H1 (cell line): ENCODE measurements at regions not wholly inside any gene's neighbourhood (a gene's known extent, or its start where the extent isn't known, plus 50 kb on each side); places are given as distances from the start of the nearest gene placed in this dataset.

Source experiments
- ASH2L ChIP-seq: fragments of 200-600, 300-600 bp; sonication (generic); IDR thresholded peaks from one replicate; pipeline ENCODE4 v1.7.1; 2017; ENCODE audit warnings: low read length
- ATF3 ChIP-seq: IDR thresholded peaks from 2 replicates; pipeline ENCODE4 v1.6.1; 2011; ENCODE audit warnings: low read depth, mild to moderate bottlenecking, low read length; ENCODE audit not compliant: insufficient read depth
- CTBP2 ChIP-seq: IDR thresholded peaks from 2 replicates; pipeline ENCODE4 v1.7.0; 2011; ENCODE audit warnings: borderline replicate concordance, mild to moderate bottlenecking, moderate library complexity, mixed read lengths, low read length; ENCODE audit not compliant: insufficient read depth, insufficient read length
- CTCF ChIP-seq, 3 experiments: IDR thresholded peaks; 1 replicate in 2 of 3; 2 replicates in 1 of 3; pipeline versions ENCODE4 v1.5.1 to v1.6.1; 2011; ENCODE audit warnings: low read length in 3 of 3, mild to moderate bottlenecking in 3 of 3, inconsistent platforms in 2 of 3, low read depth in 1 of 3, moderate library complexity in 1 of 3; ENCODE audit not compliant: insufficient read depth in 1 of 3; ENCODE audit errors: control extremely low read depth in 1 of 3
- E2F6 ChIP-seq: IDR thresholded peaks from 2 replicates; pipeline ENCODE4 v1.6.1; 2012; ENCODE audit warnings: inconsistent platforms
- EP300 ChIP-seq, 2 experiments: IDR thresholded peaks; 1 replicate in 1 of 2; 2 replicates in 1 of 2; pipeline ENCODE4 v1.6.1; 2011 to 2012; ENCODE audit warnings: low read depth in 2 of 2, low read length in 2 of 2, mild to moderate bottlenecking in 2 of 2, borderline replicate concordance in 1 of 2, inconsistent platforms in 1 of 2, moderate library complexity in 1 of 2
- EZH2 ChIP-seq: fragments of 200-600 bp; sonication (generic); IDR thresholded peaks from 2 replicates; pipeline ENCODE4 v1.7.1; 2012; ENCODE audit warnings: low read depth, mild to moderate bottlenecking, moderate library complexity, low read length, inconsistent platforms; ENCODE audit not compliant: severe bottlenecking
- NRF1 ChIP-seq: IDR thresholded peaks from 2 replicates; pipeline ENCODE4 v1.6.1; 2011; ENCODE audit warnings: mild to moderate bottlenecking, low read depth, low read length, improper control_type of control experiment
- POLR2A ChIP-seq, 2 experiments: IDR thresholded peaks; 1 replicate in 1 of 2; 2 replicates in 1 of 2; pipeline ENCODE4 v1.6.1; 2011; ENCODE audit warnings: low read depth in 2 of 2, low read length in 2 of 2, mild to moderate bottlenecking in 2 of 2; ENCODE audit errors: control extremely low read depth in 1 of 2
- POLR2AphosphoS5 ChIP-seq: IDR thresholded peaks from 2 replicates; pipeline ENCODE4 v1.6.1; 2011; ENCODE audit warnings: low read depth, low read length
- SAP30 ChIP-seq: fragments of 300-600 bp; sonication (generic); IDR thresholded peaks from 2 replicates; pipeline ENCODE4 v1.7.1; 2012; ENCODE audit warnings: low read length, moderate library complexity, mild to moderate bottlenecking, inconsistent platforms; ENCODE audit not compliant: insufficient read depth, insufficient replicate concordance
- SIN3A ChIP-seq, 2 experiments: IDR thresholded peaks in 1 of 2; conservative IDR thresholded peaks in 1 of 2; 2 replicates each; pipeline ENCODE4 v1.6.1; 2011 to 2012; ENCODE audit warnings: low read length in 2 of 2, improper control_type of control experiment in 1 of 2, low read depth in 1 of 2, mild to moderate bottlenecking in 1 of 2
- SIRT6 ChIP-seq: IDR thresholded peaks from one replicate; pipeline ENCODE4 v1.7.1; 2012; ENCODE audit warnings: low read length, inconsistent platforms
- SRF ChIP-seq: IDR thresholded peaks from 2 replicates; pipeline ENCODE4 v1.6.1; 2011; ENCODE audit warnings: mild to moderate bottlenecking, low read depth, low read length, moderate library complexity

- TF ChIP-seq CTCF (IDR thresholded peaks at IDR 0.05; ENCODE audit: control extremely low read depth in 1 of 3, insufficient read depth in 1 of 3, low read depth in 1 of 3, low read length in 3 of 3) (no peak), POLR2AphosphoS5 (no peak), SIN3A (conservative IDR thresholded peaks at IDR 0.05 in 1 of 2, IDR thresholded peaks at IDR 0.05 in 1 of 2; ENCODE audit: low read depth in 1 of 2, low read length in 2 of 2) (no peak), SAP30 (no peak), E2F6 (no peak), POLR2A (IDR thresholded peaks at IDR 0.05; ENCODE audit: control extremely low read depth in 1 of 2, low read depth in 2 of 2, low read length in 2 of 2) (no peak), EZH2 (no peak), EP300 (IDR thresholded peaks at IDR 0.05; ENCODE audit: borderline replicate concordance in 1 of 2, low read depth in 2 of 2, low read length in 2 of 2) (no peak), ASH2L (no peak), SIRT6 (no peak), CTBP2 (no peak), NRF1 (no peak), ATF3 (no peak), SRF (no peak)
These were observed 1369.9 kb downstream of the SI start for GRCh38 chr3:163708428-163708827.
